Stimulated activated naive CD4-positive, alpha-beta T cell treated with Interleukin-2 at 50 U/mL for 16 hours (primary cell): ENCODE measurements at regions not wholly inside any gene's neighbourhood (a gene's known extent, or its start where the extent isn't known, plus 50 kb on each side); places are given as distances from the start of the nearest gene placed in this dataset.

Source experiments
- DNase-seq: peaks from one replicate; lab custom pipeline; 2025; lab: John Stamatoyannopoulos, UW

GRCh38 chr1:43008115-43009060, 49.7 kb upstream of the SLC2A1 start:
- no peak for DNase-seq
